Suprapubic skin (tissue), 4 donors: ENCODE measurements at regions not wholly inside any gene's neighbourhood (a gene's known extent, or its start where the extent isn't known, plus 50 kb on each side); places are given as distances from the start of the nearest gene placed in this dataset.

Source experiments
- EP300 ChIP-seq: sonication (generic); formaldehyde crosslinking; IDR thresholded peaks from one replicate; pipeline ENCODE4 v1.6.1; 2017; ENCODE audit warnings: antibody characterized with exemption
- POLR2A ChIP-seq, 2 donors: fragments of 450-650 bp; IDR thresholded peaks; one replicate each; pipeline ENCODE4 v1.6.1; 2017; ENCODE audit warnings: antibody characterized with exemption in 2 of 2, mild to moderate bottlenecking in 2 of 2, moderate library complexity in 2 of 2
- POLR2AphosphoS5 ChIP-seq, 3 donors: sonication (generic); formaldehyde crosslinking; IDR thresholded peaks; one replicate each; pipeline ENCODE4 v1.6.1; 2017; ENCODE audit warnings: antibody characterized with exemption in 3 of 3
- TF ChIP-seq, protein P1 (sequence below), 2 donors: fragments of 200-600 bp in 1 of 2; fragments of 450-650 bp in 1 of 2; sonication (generic) in 1 of 2; IDR thresholded peaks; one replicate each; pipeline ENCODE4 v1.5.1; 2016 to 2019; ENCODE audit warnings: antibody characterized with exemption in 2 of 2, mild to moderate bottlenecking in 1 of 2, moderate library complexity in 1 of 2

GRCh38 chr1:238772322-238772721, 614.0 kb upstream of the CHRM3 start:
- TF ChIP-seq, protein P1, sequence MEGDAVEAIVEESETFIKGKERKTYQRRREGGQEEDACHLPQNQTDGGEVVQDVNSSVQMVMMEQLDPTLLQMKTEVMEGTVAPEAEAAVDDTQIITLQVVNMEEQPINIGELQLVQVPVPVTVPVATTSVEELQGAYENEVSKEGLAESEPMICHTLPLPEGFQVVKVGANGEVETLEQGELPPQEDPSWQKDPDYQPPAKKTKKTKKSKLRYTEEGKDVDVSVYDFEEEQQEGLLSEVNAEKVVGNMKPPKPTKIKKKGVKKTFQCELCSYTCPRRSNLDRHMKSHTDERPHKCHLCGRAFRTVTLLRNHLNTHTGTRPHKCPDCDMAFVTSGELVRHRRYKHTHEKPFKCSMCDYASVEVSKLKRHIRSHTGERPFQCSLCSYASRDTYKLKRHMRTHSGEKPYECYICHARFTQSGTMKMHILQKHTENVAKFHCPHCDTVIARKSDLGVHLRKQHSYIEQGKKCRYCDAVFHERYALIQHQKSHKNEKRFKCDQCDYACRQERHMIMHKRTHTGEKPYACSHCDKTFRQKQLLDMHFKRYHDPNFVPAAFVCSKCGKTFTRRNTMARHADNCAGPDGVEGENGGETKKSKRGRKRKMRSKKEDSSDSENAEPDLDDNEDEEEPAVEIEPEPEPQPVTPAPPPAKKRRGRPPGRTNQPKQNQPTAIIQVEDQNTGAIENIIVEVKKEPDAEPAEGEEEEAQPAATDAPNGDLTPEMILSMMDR (IDR thresholded peaks at IDR 0.05) = no peak
- TF ChIP-seq POLR2A (IDR thresholded peaks at IDR 0.05) (no peak), POLR2AphosphoS5 (IDR thresholded peaks at IDR 0.05) (no peak), EP300 (no peak)
